ENCODE measurements at regions not wholly inside any gene's neighbourhood (a gene's known extent, or its start where the extent isn't known, plus 50 kb on each side); places are given as distances from the start of the nearest gene placed in this dataset.

- TF ChIP-seq, protein P1, sequence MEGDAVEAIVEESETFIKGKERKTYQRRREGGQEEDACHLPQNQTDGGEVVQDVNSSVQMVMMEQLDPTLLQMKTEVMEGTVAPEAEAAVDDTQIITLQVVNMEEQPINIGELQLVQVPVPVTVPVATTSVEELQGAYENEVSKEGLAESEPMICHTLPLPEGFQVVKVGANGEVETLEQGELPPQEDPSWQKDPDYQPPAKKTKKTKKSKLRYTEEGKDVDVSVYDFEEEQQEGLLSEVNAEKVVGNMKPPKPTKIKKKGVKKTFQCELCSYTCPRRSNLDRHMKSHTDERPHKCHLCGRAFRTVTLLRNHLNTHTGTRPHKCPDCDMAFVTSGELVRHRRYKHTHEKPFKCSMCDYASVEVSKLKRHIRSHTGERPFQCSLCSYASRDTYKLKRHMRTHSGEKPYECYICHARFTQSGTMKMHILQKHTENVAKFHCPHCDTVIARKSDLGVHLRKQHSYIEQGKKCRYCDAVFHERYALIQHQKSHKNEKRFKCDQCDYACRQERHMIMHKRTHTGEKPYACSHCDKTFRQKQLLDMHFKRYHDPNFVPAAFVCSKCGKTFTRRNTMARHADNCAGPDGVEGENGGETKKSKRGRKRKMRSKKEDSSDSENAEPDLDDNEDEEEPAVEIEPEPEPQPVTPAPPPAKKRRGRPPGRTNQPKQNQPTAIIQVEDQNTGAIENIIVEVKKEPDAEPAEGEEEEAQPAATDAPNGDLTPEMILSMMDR (IDR thresholded peaks at IDR 0.05; ENCODE audit: insufficient read depth, low read length, poor library complexity, severe bottlenecking) = no peak
- Histone ChIP-seq H3K4me3 (ENCODE audit: low read depth, low read length) (no peak overlapping the region), H3K36me3 (ENCODE audit: control insufficient read depth, insufficient read depth, low read length) (no peaks in the 10 kb centered on the region), H3K27me3 (ENCODE audit: control insufficient read depth, insufficient read depth, low read length) (no peaks in the 10 kb centered on the region)
- no peak for DNase-seq (ENCODE audit: low read depth)
These were observed 530.8 kb downstream of the MFSD1 start for GRCh38 chr3:159332535-159333099.

- TF ChIP-seq, protein P1 (IDR thresholded peaks at IDR 0.05; ENCODE audit: insufficient read depth, low read length, poor library complexity, severe bottlenecking) = no peak
- Histone ChIP-seq H3K4me3 (ENCODE audit: low read depth, low read length) (no peak overlapping the region), H3K36me3 (ENCODE audit: control insufficient read depth, insufficient read depth, low read length) (no peaks in the 10 kb centered on the region), H3K27me3 (ENCODE audit: control insufficient read depth, insufficient read depth, low read length) (no peaks in the 10 kb centered on the region)
- no peak for DNase-seq (ENCODE audit: low read depth)
These were observed 537.3 kb downstream of the MFSD1 start for GRCh38 chr3:159339131-159339530.

DNA sequence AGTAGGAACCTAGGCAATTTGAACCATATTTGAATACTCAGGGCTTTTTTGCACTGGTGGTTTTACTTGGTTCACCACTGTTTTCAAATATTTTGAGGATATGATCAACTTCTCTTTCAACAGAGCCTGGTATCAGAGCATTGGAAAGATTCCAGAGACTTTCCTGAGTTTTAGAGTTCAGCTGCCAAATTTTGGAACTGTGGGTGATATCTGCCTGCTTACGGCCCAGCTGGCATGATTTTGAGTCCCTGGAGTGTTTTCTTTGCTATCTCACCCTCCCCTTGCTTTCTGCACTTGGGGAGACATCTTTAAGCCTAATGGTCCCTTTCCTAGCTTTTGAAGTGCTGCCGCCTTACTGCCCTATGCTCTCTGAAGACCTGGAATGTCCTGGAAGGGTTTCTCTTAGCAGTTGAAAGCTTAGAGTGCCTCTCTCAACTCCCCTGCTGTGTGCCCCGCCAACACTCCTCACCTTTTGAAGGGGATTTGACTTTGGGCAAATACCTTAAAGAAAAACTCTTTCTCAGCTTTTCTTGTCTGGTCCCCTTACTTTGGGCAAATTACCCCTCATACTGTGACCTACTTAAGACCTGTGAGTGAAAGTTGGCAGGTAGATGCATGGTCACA is 539.1 kb downstream of the MFSD1 start:
- H3K36me3 ChIP-seq (ENCODE audit: control insufficient read depth, insufficient read depth, low read length) = no peaks in the 10 kb centered on the region
- TF ChIP-seq, protein P1 (IDR thresholded peaks at IDR 0.05; ENCODE audit: insufficient read depth, low read length, poor library complexity, severe bottlenecking) = no peak
- H3K27me3 ChIP-seq (ENCODE audit: control insufficient read depth, insufficient read depth, low read length) = no peaks in the 10 kb centered on the region
- H3K4me3 ChIP-seq (ENCODE audit: low read depth, low read length) = no peak overlapping the region
- no peak for DNase-seq (ENCODE audit: low read depth)

GRCh38 chr3:159346271-159346903 is 544.5 kb downstream of the MFSD1 start:
- Histone ChIP-seq H3K4me3 (ENCODE audit: low read depth, low read length) (no peak overlapping the region), H3K36me3 (ENCODE audit: control insufficient read depth, insufficient read depth, low read length) (no peaks in the 10 kb centered on the region), H3K27me3 (ENCODE audit: control insufficient read depth, insufficient read depth, low read length) (no peaks in the 10 kb centered on the region)
- no peak for DNase-seq (ENCODE audit: low read depth)
- TF ChIP-seq, protein P1 (IDR thresholded peaks at IDR 0.05; ENCODE audit: insufficient read depth, low read length, poor library complexity, severe bottlenecking) = no peak

GRCh38 chr3:159348431-159348830 is 546.6 kb downstream of the MFSD1 start:
- DNase-seq (ENCODE audit: low read depth) = no peak
- Histone ChIP-seq H3K36me3 (ENCODE audit: control insufficient read depth, insufficient read depth, low read length) (no peaks in the 10 kb centered on the region), H3K27me3 (ENCODE audit: control insufficient read depth, insufficient read depth, low read length) (no peaks in the 10 kb centered on the region), H3K4me3 (ENCODE audit: low read depth, low read length) (no peak overlapping the region)
- TF ChIP-seq, protein P1 (IDR thresholded peaks at IDR 0.05; ENCODE audit: insufficient read depth, low read length, poor library complexity, severe bottlenecking) = no peak
